Smooth muscle cell (in vitro differentiated cells): ENCODE measurements at regions not wholly inside any gene's neighbourhood (a gene's known extent, or its start where the extent isn't known, plus 50 kb on each side); places are given as distances from the start of the nearest gene placed in this dataset.

Source experiments
- DNase-seq: peaks from one replicate; lab custom pipeline; 2025; ENCODE audit not compliant: unreplicated experiment; lab: John Stamatoyannopoulos, UW
- H2AFZ ChIP-seq: fragments of 200-600 bp; sonication (generic); 2 replicates; pipeline ENCODE4 v1.6.0; 2016; ENCODE audit warnings: antibody characterized with exemption, low read depth, mild to moderate bottlenecking
- H3F3A ChIP-seq: fragments of 200-600 bp; sonication (generic); 2 replicates; pipeline ENCODE4 v1.6.0; 2017; ENCODE audit warnings: antibody characterized with exemption, low read depth
- H3K27ac ChIP-seq: fragments of 200-600 bp; sonication (generic); 2 replicates; pipeline ENCODE4 v1.5.1; 2016; ENCODE audit warnings: low read depth, mild to moderate bottlenecking
- H3K27me3 ChIP-seq: fragments of 200-600 bp; sonication (generic); 2 replicates; pipeline ENCODE4 v1.6.1; 2016; ENCODE audit warnings: low read depth, mild to moderate bottlenecking
- H3K36me3 ChIP-seq: fragments of 200-600 bp; sonication (generic); 2 replicates; pipeline ENCODE4 v1.5.1; 2016; ENCODE audit warnings: low read depth
- H3K4me1 ChIP-seq: fragments of 200-600 bp; sonication (generic); 2 replicates; pipeline ENCODE4 v1.5.1; 2016; ENCODE audit warnings: low read depth
- H3K4me2 ChIP-seq: fragments of 200-600 bp; sonication (generic); 2 replicates; pipeline ENCODE4 v1.6.0; 2016; ENCODE audit warnings: mild to moderate bottlenecking
- H3K4me3 ChIP-seq: fragments of 200-600 bp; sonication (generic); 2 replicates; pipeline ENCODE4 v1.5.1; 2016; ENCODE audit warnings: mild to moderate bottlenecking
- H3K79me2 ChIP-seq: fragments of 200-600 bp; sonication (generic); 2 replicates; pipeline ENCODE4 v1.6.0; 2016; ENCODE audit warnings: low read depth, mild to moderate bottlenecking
- H3K9ac ChIP-seq: fragments of 200-600 bp; sonication (generic); 2 replicates; pipeline ENCODE4 v1.6.0; 2016; ENCODE audit warnings: low read depth
- H3K9me3 ChIP-seq: fragments of 200-600 bp; sonication (generic); replicated peaks from 2 replicates; pipeline ENCODE4 v1.5.1; 2016; ENCODE audit warnings: low read depth
- H4K20me1 ChIP-seq: fragments of 200-600 bp; sonication (generic); 2 replicates; pipeline ENCODE4 v1.6.0; 2016; ENCODE audit warnings: low read depth
- WGBS: methylation state at CpG from one replicate; pipeline ENCODE4 v1.1.7; 2016; ENCODE audit warnings: low lambda C conversion rate; 5-methylcytosine and 5-hydroxymethylcytosine counted together
- TF ChIP-seq, protein P1 (sequence below): fragments of 200-600 bp; sonication (generic); IDR thresholded peaks from 2 replicates; pipeline ENCODE4 v1.5.1; 2017; ENCODE audit warnings: borderline replicate concordance, mild to moderate bottlenecking, antibody characterized with exemption; ENCODE audit not compliant: insufficient read depth, poor library complexity, severe bottlenecking

DNA sequence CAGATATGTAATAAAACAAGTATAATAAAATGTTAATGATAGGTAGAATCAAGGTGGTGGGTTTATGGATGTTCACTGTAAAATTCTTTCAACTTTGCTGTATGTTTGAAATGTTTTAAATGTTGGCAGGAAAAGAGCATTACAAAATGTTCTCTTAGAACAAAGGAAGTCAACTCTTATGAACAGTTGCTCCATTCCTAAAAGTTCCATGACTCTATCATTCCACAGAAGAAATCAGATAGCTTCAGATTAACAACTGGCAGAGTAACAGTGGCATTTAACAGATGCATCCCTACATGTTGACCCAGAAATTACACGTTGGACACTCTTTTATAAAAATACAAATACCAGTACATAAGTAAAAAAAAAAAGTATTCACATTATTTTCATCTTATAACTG, 2023.7 kb downstream of the ARAP2 start:
- Histone ChIP-seq H3K79me2 (no peaks in the 10 kb centered on the region), H3K9me3 (no peaks in the 10 kb centered on the region), H4K20me1 (no peaks in the 10 kb centered on the region), H3K27me3 (no peaks in the 10 kb centered on the region), H3K9ac (no peak overlapping the region), H2AFZ (no peak overlapping the region), H3K4me2 (no peak overlapping the region), H3K4me3 (no peak overlapping the region), H3K4me1 (no peaks in the 10 kb centered on the region), H3F3A (no peaks in the 10 kb centered on the region), H3K27ac (no peak overlapping the region), H3K36me3 (no peaks in the 10 kb centered on the region)
- TF ChIP-seq, protein P1, sequence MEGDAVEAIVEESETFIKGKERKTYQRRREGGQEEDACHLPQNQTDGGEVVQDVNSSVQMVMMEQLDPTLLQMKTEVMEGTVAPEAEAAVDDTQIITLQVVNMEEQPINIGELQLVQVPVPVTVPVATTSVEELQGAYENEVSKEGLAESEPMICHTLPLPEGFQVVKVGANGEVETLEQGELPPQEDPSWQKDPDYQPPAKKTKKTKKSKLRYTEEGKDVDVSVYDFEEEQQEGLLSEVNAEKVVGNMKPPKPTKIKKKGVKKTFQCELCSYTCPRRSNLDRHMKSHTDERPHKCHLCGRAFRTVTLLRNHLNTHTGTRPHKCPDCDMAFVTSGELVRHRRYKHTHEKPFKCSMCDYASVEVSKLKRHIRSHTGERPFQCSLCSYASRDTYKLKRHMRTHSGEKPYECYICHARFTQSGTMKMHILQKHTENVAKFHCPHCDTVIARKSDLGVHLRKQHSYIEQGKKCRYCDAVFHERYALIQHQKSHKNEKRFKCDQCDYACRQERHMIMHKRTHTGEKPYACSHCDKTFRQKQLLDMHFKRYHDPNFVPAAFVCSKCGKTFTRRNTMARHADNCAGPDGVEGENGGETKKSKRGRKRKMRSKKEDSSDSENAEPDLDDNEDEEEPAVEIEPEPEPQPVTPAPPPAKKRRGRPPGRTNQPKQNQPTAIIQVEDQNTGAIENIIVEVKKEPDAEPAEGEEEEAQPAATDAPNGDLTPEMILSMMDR: no peak
- WGBS: 90% methylated on average over 1 of the region's 1 CpG
- DNase-seq: no peak

DNA sequence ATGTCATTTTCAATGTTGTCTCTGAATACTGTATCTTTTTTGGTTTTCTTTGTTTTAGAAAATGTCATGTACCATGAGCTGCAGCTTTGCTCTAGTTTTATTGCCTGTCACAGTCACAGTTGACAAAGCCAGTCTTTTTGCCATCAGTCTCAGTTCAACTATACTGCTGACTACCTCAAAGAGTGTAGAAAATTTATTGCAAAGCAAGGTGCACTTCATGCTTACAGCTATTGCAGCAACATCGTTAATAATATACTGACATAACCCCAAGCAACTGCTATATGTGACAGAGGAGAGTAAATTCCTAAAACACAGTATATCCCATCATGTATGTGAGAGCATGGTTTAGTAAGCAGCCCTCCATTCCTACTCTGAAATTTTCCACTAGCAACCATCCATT, 2022.3 kb downstream of the ARAP2 start:
- Histone ChIP-seq H3K4me1 (no peaks in the 10 kb centered on the region), H3K9ac (no peak overlapping the region), H4K20me1 (no peaks in the 10 kb centered on the region), H3K79me2 (no peaks in the 10 kb centered on the region), H3K36me3 (no peaks in the 10 kb centered on the region), H3K27ac (no peak overlapping the region), H3K9me3 (no peaks in the 10 kb centered on the region), H3F3A (no peaks in the 10 kb centered on the region), H3K4me3 (no peak overlapping the region), H2AFZ (no peak overlapping the region), H3K27me3 (no peaks in the 10 kb centered on the region), H3K4me2 (no peak overlapping the region)
- TF ChIP-seq, protein P1: no peak
- no peak for DNase-seq
- 92% methylated on average over 1 of the region's 1 CpG for WGBS

DNA sequence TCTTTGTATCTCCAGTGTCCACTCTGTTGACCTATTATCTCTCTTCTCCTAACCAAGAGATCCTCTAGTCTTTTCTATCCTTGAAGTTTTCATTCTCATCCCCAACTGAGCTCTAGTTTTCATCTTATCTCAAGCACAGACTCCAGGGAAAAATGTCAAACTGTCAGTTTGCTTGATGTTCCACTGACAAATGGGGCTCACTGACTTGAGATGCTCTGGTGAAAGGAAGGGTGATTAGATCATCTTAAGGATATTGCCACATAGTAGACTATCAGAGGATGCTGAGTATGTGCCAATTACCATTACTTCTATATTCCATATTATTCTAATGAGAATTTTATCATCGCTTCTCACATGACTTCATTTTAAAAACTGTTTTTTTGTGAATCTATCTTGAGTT, 2008.2 kb downstream of the ARAP2 start:
- Histone ChIP-seq H3K9ac (no peak overlapping the region), H3K9me3 (no peaks in the 10 kb centered on the region), H3K79me2 (no peaks in the 10 kb centered on the region), H3K4me3 (no peak overlapping the region), H2AFZ (no peak overlapping the region), H3K36me3 (no peaks in the 10 kb centered on the region), H3K27ac (no peak overlapping the region), H4K20me1 (no peaks in the 10 kb centered on the region), H3K27me3 (no peaks in the 10 kb centered on the region), H3F3A (no peaks in the 10 kb centered on the region), H3K4me1 (no peaks in the 10 kb centered on the region), H3K4me2 (no peak overlapping the region)
- DNase-seq: no peak
- TF ChIP-seq, protein P1: no peak
- WGBS: 92% methylated on average over 1 of the region's 1 CpG

DNA sequence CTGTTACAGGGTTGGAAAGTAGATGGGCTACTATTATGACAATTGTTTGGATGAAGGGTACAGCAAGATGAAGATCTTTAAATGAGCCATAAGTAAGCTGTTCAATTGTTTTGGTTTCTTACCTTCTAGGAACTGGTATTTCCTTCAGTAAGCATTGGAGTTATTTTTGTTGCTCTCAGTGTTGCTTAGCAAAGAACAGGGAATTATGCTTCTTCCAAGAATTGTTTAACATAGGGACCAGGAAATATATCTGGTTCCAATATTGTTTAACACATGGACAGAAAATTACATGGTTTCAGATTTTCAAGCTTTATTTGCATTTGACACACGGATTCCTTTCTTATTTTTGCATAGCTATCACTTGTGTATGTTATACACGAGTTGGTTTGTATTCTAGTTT, 1999.0 kb downstream of the ARAP2 start:
- Histone ChIP-seq H3K79me2 (no peaks in the 10 kb centered on the region), H4K20me1 (no peaks in the 10 kb centered on the region), H3K27me3 (no peaks in the 10 kb centered on the region), H3K36me3 (no peaks in the 10 kb centered on the region), H3K4me3 (no peak overlapping the region), H3F3A (no peaks in the 10 kb centered on the region), H3K27ac (no peak overlapping the region), H3K9me3 (no peaks in the 10 kb centered on the region), H3K4me1 (no peaks in the 10 kb centered on the region), H3K4me2 (no peak overlapping the region), H3K9ac (no peak overlapping the region), H2AFZ (no peak overlapping the region)
- WGBS: 90% methylated on average over 2 of the region's 2 CpGs
- no peak for DNase-seq
- TF ChIP-seq, protein P1: no peak
